ENCODE measurements at regions not wholly inside any gene's neighbourhood (a gene's known extent, or its start where the extent isn't known, plus 50 kb on each side); places are given as distances from the start of the nearest gene placed in this dataset.
"Not testable (repeated sequence)": the region's sequence is repeated elsewhere in the genome, so short reads cannot be mapped to it uniquely, and the experiment has no call there.

DNA sequence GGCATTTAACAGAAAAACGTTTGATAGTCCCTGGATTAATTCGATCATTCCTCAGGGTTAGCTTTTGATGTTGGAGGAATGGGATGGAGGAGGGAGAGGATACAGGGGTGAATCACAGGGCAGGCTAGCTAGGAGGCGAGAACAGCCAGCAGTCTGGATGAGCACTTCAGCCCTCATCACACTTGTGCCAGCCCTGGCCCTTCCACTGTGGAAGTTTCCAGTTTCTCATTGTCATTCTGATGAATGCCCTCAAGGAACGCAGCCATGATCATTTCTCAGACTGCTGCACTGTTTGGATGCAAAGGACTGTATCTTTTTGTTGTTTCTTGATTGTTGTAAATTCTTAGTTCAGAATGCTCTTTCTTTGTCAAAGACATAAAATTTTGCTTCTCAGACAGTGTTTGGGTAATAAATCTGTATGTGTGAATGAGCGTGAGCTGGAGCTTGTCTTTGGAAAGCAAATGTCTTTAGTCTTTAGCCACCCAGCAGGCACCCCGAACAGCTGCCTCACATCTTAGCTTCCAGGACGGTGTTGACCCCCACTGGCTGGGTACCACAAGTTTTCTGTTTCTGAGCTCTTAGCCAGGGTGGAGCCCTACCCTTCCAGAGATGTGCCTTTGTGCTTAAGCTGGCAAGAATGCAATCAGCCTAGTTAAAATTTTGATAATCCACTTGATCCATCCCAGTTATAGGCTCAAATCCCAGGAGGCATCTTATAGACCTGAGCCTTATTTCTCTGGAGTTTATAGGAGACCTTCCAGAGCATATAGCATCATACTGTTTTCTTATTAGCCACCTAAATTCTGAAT is 121.1 kb downstream of the PDCD6IP start:
- DNase-seq (ENCODE audit: low spot score) = no peak

DNA sequence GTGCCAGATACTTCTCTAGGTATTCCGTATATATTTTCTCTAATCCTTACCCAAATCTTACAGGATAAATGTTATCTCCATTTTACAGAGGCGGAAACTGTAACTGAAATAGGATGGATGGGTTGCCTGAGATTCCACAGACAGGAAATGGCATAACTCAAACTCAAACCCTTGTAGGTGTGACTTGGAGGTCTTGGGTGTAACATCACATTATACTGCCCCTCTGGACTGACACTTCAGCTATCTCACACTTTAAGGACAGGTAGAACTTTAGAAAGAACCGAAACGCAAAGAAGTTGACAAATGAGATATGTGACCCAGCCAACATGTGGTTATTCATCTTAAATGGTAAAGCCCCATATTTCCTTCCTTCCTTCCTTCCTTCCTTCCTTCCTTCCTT is 122.1 kb downstream of the PDCD6IP start:
- no peak for DNase-seq (ENCODE audit: low spot score)

DNA sequence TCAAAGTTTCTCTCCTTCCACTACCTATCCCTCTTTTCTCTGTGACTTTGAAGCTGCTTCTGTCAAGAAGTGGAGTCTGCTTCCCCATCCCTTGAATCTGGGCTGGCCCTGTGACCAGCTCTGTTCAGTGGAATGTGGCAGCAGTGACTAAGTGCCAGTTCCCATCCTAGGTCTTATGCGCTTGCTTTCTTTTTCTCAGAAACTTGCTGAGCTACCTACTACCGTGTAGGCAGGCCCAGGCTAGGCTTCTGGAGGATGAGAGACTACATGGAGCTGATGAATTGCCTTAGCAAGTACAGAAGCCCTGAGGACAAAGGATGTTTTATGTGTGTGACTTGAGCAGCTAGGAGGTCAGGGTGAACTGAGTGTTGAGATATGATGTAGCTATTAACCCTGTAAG is 123.2 kb downstream of the PDCD6IP start:
- no peak for DNase-seq (ENCODE audit: low spot score)

DNA sequence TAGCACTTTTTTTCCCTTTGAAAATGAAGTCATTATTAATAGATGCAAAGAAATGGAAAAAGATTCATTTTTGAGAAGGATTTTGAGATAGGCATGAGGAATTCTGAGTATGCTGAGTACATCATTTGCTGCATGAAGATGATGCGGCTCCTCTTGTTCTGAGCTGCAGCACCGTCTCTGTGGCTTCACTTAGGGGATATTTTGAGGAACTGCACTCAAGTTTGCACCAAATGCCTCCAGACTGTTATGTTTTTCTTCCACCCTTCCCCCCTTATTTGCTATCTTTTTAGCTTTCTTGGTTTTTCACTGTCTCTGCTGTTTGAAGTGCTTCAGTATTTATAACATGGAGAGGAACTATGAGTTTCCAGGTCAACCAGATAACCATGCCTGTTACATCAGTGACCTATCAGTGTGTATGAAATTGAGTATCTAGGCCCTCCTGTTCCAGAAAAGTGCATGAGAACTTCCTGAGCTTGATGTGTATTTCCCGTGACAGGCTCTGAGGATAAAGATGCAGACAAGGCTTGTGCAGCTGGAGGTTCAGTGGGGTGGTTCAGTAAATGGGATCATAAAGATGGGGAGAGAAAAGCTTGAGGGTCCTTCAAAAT is 128.7 kb downstream of the PDCD6IP start:
- DNase-seq (ENCODE audit: low spot score) = no peak

DNA sequence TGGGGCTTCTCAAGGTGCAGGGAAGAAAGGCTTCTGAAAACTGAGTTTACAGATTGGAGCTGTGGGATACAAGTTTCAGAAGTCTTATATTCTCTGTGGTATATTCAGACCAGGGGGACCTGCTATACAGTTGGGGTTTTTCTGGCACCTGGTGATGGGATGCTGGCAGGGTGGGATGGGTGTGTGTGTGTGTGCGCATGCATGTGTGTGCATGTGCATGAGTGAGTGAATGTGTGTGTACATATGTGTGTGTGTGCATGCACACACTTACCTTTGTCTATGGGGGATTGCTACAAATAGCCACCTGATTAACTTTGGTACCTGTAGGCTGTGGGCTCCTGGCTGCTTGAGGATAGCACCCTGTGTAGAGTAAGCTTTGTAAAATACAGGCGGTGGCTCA is 131.4 kb downstream of the PDCD6IP start:
- no peak for DNase-seq (ENCODE audit: low spot score)

DNA sequence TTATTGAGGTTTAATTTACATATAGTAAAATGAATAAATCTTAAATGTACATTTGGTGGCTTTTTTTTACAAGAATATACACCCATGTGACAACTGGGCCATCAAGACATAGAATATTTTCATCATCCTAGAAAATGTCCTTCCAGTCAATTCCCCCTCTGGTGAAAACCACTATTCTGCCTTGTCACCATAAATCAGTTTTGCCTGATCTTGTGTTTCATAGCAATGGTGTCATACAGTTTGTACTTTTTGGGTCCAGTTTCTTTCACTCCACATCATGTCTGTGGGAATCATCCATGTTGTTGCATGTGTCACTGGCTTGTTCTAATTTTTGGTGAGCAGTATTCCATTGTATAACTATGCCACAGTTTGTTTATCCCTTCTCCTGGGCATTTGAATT is 133.1 kb downstream of the PDCD6IP start:
- DNase-seq (ENCODE audit: low spot score) = no peak

DNA sequence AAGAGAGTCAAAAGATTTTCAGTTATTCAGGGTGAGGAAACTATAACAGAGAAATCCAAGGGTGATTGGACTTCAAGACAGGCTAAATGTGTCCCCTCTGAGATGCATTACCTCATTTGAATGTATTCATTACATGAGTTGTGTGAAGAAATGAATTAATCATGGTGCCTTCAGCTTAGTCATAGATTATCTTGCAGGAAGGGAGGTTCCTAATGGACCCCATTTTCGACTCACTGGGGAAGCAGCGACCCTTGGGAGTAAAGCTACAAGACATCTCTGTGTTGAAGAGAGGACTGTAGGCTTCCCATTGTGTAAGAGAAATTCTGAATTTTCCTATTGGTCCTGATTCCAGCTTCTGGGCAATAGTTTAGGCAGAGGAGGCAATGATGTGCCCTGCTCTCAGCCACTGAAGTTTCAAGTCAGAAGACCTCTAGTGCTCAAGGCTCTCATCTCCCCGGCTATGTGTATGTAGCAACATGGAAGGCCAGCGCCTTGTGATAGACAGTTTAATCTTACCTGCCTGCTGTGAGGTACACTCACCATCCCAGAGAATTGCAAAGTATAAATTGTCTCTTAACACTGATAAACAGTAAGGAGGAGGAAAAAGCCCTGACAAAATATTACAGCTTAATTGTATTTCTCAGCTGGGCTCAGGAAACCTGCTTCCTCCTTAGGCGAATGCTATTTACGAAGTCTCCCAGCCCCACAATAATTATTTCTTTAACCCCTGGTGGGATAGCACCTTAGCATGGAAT is 133.8 kb downstream of the PDCD6IP start:
- DNase-seq (ENCODE audit: low spot score) = no peak

DNA sequence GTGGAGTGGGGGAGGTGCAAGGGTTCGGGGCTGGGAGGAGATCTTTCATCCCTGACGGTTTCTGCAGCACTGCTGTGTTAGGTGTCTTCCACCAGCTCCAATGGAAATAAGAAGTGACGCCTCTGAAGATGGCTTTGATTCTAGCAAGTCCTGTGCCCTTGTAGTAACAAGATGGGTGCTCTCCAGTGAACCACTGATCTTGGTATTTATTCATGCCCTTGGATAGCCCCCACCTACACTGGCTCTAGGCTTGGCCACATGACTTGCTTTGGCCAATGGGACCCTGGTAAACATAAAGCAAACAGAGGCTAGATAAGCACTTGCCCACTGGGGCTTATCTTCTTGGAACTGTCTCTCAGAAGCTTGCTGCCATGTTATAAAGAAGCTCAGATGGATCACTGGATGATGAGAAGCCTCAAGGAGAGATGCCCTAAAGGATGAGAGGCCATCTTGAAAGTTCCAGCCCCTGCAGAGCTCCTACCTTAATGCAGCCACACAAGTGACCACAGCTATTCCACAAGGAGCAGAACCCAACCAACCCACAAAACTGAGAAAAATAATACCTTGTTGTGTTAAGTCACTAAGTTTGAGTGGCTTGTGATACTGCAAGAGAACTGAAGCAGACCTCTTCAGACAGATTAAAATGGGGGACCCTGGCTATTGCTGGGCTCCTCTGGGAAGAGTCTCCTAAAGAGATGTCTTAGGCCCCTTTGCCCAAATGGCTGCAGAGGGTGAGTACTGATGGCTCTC is 137.9 kb downstream of the PDCD6IP start:
- DNase-seq (ENCODE audit: low spot score) = no peak

DNA sequence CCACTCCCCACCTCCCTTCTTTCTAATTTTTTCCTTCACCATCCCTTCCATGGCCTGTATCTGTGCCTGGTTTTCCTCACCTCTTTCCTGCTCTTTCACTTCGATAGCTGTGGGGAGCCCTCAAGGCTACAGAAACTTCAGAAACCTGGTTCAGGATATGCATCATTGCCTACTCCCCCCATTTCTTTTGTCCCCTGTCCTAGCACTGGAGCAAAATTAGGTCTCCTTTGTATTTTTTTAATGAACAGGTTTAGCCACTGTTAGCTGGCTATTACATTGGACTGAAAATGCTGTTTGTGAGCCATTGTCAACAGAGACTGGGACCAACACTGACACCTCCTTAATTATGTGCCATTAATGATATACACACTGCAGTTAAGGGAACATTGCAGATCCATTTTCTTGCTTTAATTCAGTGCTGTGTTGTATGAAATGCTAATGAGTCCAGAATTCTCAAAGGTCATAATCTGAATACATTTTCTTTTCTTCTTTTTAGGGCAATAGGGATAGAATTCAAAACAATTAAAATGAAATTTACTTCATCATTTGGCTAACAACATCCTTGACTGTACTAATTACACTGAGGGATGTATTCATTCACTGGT is 138.6 kb downstream of the PDCD6IP start:
- DNase-seq (ENCODE audit: low spot score) = no peak

DNA sequence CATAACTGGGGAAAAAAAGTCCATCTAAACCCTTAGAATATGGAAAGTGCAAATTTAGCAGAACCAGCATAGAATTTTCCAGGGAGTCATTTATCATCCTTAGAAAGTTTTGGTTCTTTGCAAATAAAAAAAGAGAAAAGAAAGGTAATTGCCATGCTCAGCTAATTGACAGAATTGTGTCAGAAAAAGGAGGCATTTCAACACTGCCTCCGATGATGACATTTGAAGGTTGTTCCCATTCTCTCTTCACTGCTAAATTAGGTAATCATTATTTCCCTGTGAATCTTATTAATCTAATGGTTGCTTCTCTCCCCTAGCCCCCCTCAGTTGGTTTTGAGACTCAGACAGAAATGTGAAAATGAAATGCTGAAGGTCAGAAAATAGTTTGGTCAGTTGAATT is 139.2 kb downstream of the PDCD6IP start:
- no peak for DNase-seq (ENCODE audit: low spot score)

DNA sequence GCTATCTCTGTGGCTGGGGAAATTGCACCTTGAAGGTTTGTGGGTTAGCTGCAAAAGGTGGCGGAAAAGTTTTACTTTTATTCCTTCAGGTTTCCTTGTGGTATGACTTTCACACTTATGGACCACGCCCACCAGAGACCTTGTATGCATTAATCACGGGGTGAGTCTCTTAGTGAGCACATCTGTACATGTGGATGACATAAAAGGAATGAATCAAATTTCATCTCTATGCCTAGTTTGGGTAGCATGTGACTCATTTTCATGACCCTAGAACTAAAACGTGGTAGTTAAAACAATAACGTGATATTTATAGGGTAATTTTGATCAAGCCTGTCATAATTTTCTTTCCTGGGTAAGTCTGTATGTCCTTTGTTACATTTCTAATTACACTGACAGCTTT is 141.7 kb downstream of the PDCD6IP start:
- no peak for DNase-seq (ENCODE audit: low spot score)

DNA sequence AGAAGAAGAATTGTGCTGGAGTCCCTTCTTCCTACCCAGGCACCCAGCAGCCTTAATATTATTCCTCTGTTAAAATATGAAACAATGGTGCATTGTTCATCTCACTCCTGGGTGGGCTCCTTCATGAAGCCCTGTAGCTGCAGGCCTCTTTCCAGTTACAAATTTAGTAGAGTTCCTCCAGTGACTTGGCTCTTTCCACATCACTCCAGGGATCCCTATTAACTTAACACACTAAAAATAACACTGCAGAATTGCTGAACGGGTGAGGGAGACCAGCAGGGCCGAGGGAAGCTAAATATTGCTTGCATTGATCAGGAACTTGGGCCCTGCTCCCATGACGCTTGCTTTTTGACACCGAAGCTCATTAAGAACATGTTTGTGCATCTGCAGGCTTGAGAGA is 142.3 kb downstream of the PDCD6IP start:
- no peak for DNase-seq (ENCODE audit: low spot score)

DNA sequence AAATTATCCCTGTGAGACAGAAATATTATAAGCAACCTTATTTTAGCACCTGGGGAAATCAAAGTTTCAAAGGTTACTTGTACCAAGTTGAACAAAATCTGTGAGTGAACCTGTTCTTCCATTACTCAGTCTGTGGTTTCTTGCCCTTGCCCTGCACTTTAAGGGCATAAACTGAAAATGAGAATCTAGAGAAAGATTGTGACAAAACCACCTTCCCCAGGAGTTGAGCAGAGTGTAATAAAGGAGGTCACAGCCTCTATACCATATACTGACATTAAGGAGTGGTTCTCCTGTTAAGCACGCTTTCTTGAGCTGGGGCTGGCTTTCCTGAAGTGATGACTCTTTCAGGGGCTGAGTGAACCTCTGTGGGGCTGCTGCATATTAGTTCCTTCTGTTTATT is 143.4 kb downstream of the PDCD6IP start:
- DNase-seq (ENCODE audit: low spot score) = no peak

DNA sequence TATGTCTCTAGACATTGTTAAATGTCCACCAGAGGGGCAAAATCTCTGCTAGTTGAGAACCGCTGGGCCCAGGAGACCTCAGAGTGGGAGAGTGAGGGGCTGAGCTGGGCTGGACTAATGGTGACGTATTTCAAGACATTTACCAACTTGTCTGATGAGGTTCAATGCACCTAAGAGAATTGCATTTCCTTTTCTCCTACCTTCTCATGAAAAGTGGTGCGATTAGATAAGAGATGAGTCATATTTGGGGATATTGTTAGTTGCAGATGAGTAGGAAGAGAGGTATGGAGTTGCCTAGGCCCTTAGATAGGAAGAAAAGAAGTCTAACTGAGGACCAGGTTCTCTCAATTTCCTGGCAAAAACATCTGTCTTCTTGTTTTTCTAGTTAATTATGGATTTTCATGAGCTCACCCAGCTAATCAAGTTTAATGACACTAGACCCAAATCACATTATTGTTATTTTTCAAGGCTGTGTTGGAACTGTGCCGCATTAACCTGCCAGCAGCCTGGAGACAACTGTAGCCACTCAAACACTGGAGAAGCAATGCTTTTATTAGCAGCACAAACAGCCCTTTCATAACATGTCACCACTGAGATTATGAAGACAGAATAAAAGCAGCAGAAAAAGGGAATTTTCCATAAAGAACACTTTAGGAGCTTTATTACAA is 144.2 kb downstream of the PDCD6IP start:
- DNase-seq (ENCODE audit: low spot score) = no peak

DNA sequence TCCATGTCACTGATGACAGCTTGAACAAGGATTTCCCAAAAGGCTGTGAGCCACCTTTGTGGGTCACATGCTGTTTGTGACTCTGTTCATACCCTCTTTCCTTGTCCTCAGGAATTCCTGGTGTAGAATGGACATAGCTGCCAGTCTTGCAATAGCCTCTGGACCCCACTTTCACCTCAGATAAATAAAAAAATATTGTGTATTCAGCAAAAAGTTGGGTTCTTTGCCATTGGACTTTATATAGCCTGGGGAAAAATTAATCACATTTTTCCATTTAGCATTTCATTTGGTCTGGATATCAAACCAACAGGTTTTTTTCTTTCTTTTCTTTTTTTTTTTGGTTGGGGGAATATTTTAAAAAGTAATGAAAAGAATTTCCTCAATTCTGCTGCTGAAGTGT is 144.8 kb downstream of the PDCD6IP start:
- no peak for DNase-seq (ENCODE audit: low spot score)

DNA sequence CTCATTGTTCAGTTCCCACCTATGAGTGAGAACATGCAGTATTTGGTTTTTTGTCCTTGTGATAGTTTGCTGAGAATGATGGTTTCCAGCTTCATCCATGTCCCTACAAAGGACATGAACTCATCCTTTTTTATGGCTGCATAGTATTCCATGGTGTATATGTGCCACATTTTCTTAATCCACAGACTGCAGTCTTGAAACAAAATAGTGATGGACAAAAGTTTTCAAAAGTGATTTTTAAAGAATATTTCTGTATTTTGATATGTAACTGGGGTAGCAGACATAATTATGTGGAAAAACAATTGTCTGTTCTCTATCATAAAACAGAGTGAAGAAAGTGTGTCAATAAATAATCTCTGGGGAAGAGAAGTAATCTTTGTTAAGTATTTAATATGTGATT is 148.2 kb downstream of the PDCD6IP start:
- not testable (repeated sequence) for DNase-seq (ENCODE audit: low spot score)

DNA sequence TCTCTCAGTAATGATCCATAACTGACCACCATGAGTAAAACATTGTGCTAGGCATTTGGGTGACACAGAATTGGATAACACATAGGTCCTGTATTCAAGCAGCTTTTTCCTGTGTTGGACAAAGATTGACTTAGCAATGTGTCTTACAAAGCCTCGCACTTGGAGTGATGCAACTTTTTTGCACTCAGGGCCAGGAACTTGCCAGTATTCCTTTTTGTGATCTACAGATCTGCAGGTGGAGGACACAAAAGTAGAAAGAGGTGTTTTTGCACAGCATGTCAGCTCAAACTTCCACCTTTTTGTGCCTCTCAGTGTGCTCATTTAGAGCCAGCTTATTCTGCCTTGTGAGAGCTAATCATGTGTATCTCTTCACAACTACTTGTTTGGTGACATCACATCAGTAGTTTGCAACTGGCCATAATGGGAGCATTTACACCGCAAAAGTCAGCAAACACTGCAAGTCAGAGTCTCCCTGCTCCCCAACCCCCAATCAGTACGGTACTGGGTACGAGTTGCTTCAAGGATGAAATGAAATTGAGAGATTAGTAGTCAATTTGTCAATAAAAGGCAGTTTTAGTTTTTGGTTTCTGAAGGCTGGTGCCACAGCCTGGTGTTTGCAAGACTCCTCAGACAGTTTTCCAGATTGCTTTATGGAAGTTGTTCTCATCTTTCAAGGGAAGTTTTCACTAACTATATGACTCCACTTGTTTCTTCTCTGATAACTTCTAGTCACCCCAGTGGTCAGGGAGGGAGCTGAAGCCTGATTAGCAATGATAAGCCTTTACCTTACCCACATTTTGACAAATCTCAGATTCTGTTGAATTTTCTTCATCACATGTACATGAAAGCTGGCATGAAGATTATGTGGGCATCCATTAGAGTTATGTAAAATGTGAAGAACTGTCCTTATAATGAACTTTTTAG is 149.1 kb downstream of the PDCD6IP start:
- no peak for DNase-seq (ENCODE audit: low spot score)

DNA sequence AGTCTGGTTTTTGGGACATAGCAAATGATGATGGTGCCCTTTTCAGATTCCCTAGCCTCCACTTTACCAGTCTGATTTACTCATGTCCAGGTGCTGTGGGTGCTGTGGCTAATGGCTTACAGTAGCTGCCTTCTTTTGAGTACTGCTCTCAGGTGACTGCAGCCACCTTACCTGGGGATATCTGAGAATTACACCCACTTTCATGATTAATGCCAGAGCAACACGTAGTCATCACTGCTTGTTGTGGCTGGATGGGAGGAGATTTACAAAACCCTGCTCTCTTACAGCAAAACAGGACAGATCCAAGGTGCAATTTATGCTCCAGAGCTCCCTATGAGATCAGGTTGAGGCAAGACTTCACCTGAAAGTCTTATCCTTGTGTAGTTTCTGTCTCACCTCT is 150.6 kb downstream of the PDCD6IP start:
- no peak for DNase-seq (ENCODE audit: low spot score)

DNA sequence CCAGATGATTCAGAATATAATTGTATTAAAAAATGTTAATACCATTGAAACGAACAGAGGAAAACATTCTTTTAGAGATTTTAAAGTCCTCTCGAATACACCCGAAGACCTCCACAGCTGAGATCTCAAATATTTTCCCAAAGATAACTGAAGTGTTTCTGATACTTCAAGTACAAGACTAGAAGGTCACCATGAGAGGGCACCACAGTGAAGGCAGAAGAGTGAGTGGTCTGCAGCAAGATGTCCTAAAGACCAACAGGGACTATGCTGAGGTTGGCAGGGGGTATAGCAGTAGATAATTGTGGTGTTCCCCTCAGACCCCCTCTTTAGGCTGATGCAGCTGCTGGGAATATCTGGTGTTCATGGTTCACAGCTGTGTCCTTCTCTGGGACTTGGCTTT is 156.5 kb downstream of the PDCD6IP start:
- no peak for DNase-seq (ENCODE audit: low spot score)

DNA sequence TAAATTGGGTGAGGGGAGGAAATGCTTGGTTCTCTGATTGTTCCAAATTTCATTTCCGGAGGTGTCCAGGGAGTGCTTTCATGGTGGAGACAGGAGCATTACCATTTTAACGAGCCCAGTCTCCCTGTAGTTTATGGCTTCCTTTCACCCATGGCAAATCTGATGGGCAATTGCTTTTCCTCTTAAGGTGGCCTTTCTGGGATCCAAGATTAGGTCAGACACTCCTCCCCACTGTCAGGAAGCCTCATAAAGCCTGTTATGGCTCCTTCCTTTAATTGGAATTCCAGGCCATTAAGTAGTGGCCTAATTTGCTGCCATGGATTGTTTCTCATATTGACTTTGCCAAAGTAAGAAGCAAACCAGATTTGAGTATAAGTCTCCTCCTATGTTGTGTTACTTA is 157.8 kb downstream of the PDCD6IP start:
- DNase-seq (ENCODE audit: low spot score) = no peak

Data from umbilical cord (tissue), 1 donor.